ENCODE measurements at regions not wholly inside any gene's neighbourhood (a gene's known extent, or its start where the extent isn't known, plus 50 kb on each side); places are given as distances from the start of the nearest gene placed in this dataset.

GRCh38 chr5:178791976-178792375 lies 61.5 kb upstream of the ZNF354A start:
- Histone ChIP-seq H3K4me1 (no peaks in the 10 kb centered on the region), H3K27ac (no peak overlapping the region), H3K4me3 (no peak overlapping the region), H3K27me3 (replicated peaks in 1 of 7) (peaks cover 0 to 7% (median 0%) of the 10 kb centered on the region in 7 donors), H3K9me3 (no peaks in the 10 kb centered on the region), H3K36me3 (no peaks in the 10 kb centered on the region)
- DNase-seq = no peak
- 78 to 90% (median 80%) methylated on average over 6 of the region's 6 CpGs for WGBS, 5 donors
- intact Hi-C loops (cut with DNase I; ENCODE audit: low total_unique reads) = loop anchor here (10.0 kb wide), 1 partner anchor 703 kb away; no protein-coding TSS in a partner anchor
- TF ChIP-seq CTCF (IDR thresholded peaks at IDR 0.05 in 8 of 11, conservative IDR thresholded peaks at IDR 0.05 in 3 of 11) (no peak), POLR2AphosphoS5 (IDR thresholded peaks at IDR 0.05) (no peak), POLR2A (IDR thresholded peaks at IDR 0.05) (no peak)

- Histone ChIP-seq H3K27ac (no peak overlapping the region), H3K27me3 (replicated peaks in 1 of 7) (no peaks in the 10 kb centered on the region), H3K4me1 (no peaks in the 10 kb centered on the region), H3K36me3 (no peaks in the 10 kb centered on the region), H3K4me3 (no peak overlapping the region), H3K9me3 (no peaks in the 10 kb centered on the region)
- 80 to 99% (median 89%) methylated on average over 6 to 11 of the region's 11 CpGs for WGBS, 5 donors
- TF ChIP-seq CTCF (IDR thresholded peaks at IDR 0.05 in 8 of 11, conservative IDR thresholded peaks at IDR 0.05 in 3 of 11) (no peak), POLR2A (IDR thresholded peaks at IDR 0.05) (no peak), POLR2AphosphoS5 (IDR thresholded peaks at IDR 0.05) (no peak)
- intact Hi-C loops (cut with DNase I; ENCODE audit: low total_unique reads) = loop anchor here (10.0 kb wide), 1 partner anchor 704 kb away; no protein-coding TSS in a partner anchor
- no peak for DNase-seq
Measured at GRCh38 chr5:178790371-178790770, 59.9 kb upstream of the ZNF354A start.

- Histone ChIP-seq H3K27ac (no peak overlapping the region), H3K36me3 (no peaks in the 10 kb centered on the region), H3K4me3 (no peak overlapping the region), H3K9me3 (no peaks in the 10 kb centered on the region), H3K27me3 (replicated peaks in 1 of 7) (peaks cover 0 to 7% (median 0%) of the 10 kb centered on the region in 7 donors), H3K4me1 (no peaks in the 10 kb centered on the region)
- no peak for DNase-seq
- no peak for TF ChIP-seq CTCF (IDR thresholded peaks at IDR 0.05 in 8 of 11, conservative IDR thresholded peaks at IDR 0.05 in 3 of 11)
- TF ChIP-seq POLR2A (IDR thresholded peaks at IDR 0.05) = no peak
- no peak for TF ChIP-seq POLR2AphosphoS5 (IDR thresholded peaks at IDR 0.05)
- 80 to 87% (median 82%) methylated on average over 17 to 21 of the region's 21 CpGs for WGBS, 5 donors
- intact Hi-C loops (cut with DNase I; ENCODE audit: low total_unique reads) = no loop called here
Measured at GRCh38 chr5:178788381-178789085, 58.1 kb upstream of the ZNF354A start.

DNA sequence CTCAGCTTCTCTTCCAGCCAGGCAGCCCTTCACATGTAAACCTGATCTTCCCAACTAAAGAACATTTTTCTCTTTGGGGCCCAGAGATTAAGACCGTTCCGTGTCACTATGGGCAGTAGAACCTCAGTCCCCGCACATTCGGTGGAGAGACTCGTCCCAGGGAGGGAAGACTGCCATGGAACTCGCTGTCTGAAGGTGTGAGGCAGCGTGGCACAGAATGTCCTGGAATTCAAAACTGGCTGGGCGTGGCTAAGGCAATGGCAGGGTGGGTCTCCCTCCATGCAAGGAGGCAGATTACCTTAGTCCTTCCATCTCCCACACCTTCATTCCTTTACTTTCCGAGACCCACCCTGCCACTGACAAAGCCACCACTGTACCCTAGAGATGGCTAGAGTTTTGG lies 57.4 kb upstream of the ZNF354A start:
- no peak for TF ChIP-seq POLR2A (IDR thresholded peaks at IDR 0.05)
- WGBS, 5 donors = 79 to 88% (median 86%) methylated on average over 9 of the region's 9 CpGs
- Histone ChIP-seq H3K4me3 (no peak overlapping the region), H3K9me3 (no peaks in the 10 kb centered on the region), H3K27me3 (replicated peaks in 1 of 7) (peaks cover 0 to 7% (median 0%) of the 10 kb centered on the region in 7 donors), H3K4me1 (no peaks in the 10 kb centered on the region), H3K27ac (no peak overlapping the region), H3K36me3 (no peaks in the 10 kb centered on the region)
- intact Hi-C loops (cut with DNase I; ENCODE audit: low total_unique reads) = no loop called here
- no peak for DNase-seq
